GM06990 (cell line): ENCODE measurements at regions not wholly inside any gene's neighbourhood (a gene's known extent, or its start where the extent isn't known, plus 50 kb on each side); places are given as distances from the start of the nearest gene placed in this dataset.

ENCODE experiments used
- DNase-seq: peaks from one replicate; pipeline ENCODE4 v3.0.0-alpha.2; 2011; ENCODE audit not compliant: insufficient read length; ENCODE audit errors: extremely low read depth
- H3K27me3 ChIP-seq: replicated peaks from 2 replicates; pipeline ENCODE4 v1.6.0; 2011; ENCODE audit warnings: low read length; ENCODE audit not compliant: control insufficient read depth, insufficient read depth
- H3K36me3 ChIP-seq: 2 replicates; pipeline ENCODE4 v1.5.1; 2011; ENCODE audit warnings: low read length; ENCODE audit not compliant: control insufficient read depth, insufficient read depth
- H3K4me3 ChIP-seq: replicated peaks from 2 replicates; pipeline ENCODE4 v1.5.1; 2011; ENCODE audit warnings: low read depth, mild to moderate bottlenecking, control low read depth, low read length
- TF ChIP-seq, protein P1 (sequence below): IDR thresholded peaks from 2 replicates; pipeline ENCODE4 v1.5.1; 2011; ENCODE audit warnings: low read length, control low read depth, mild to moderate bottlenecking, inconsistent platforms; ENCODE audit not compliant: insufficient read depth, poor library complexity, severe bottlenecking

DNA sequence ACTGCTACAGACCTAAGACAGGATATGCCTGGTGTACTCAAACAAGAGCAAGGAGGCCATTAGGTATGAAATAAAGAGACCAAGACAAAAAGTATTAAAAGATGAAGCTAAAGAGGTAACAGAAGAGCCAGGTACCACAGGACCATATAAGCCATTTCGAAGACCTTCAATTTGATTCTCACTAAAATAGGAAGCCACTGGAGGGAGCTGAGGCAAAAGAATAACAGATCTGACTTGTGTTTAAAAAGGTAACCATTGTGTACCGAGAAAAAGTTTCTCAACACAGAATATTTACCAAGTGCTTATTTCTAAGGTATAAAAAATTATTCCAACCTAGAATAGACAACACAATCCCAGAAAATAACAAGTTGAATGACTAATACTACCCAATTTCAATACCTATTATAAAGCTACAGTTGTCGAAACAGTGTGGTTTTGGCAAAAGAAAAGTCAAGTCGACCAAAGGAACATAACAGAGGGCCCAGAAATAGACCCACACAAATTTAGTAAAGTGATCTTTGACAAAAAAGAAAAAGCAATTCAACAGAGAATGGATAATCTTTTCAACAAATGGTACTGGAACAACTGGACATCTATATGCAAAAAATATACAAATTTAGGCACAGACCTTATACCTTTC lies 125.3 kb upstream of the DST start:
- Histone ChIP-seq H3K4me3 (0 out of 2 replicates have a peak overlapping the region, but pooled peaks have one; percentile 2), H3K36me3 (no peaks in the 10 kb centered on the region), H3K27me3 (no peaks in the 10 kb centered on the region)
- DNase-seq, result no peak
- TF ChIP-seq, protein P1, sequence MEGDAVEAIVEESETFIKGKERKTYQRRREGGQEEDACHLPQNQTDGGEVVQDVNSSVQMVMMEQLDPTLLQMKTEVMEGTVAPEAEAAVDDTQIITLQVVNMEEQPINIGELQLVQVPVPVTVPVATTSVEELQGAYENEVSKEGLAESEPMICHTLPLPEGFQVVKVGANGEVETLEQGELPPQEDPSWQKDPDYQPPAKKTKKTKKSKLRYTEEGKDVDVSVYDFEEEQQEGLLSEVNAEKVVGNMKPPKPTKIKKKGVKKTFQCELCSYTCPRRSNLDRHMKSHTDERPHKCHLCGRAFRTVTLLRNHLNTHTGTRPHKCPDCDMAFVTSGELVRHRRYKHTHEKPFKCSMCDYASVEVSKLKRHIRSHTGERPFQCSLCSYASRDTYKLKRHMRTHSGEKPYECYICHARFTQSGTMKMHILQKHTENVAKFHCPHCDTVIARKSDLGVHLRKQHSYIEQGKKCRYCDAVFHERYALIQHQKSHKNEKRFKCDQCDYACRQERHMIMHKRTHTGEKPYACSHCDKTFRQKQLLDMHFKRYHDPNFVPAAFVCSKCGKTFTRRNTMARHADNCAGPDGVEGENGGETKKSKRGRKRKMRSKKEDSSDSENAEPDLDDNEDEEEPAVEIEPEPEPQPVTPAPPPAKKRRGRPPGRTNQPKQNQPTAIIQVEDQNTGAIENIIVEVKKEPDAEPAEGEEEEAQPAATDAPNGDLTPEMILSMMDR, result peak; percentile 17

DNA sequence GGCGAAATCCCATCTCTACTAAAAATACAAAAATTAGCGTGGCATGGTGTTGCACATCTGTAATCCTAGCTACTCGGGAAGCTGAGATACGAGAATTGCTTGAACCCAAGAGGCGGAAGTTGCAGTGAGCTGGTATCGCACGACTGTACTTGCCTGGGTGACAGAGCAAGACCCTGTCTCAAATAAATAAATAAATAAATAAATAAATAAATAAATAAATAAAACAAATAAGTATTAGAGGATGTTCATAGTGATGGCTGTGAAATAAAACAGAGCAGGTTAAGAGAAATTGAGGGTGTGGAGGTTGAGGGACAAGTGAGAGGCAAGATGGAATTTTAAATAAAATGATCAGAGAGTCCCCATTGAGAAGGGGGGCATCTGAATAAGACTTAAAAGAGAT lies 124.7 kb upstream of the DST start:
- no peak for DNase-seq
- no peaks in the 10 kb centered on the region for H3K27me3 ChIP-seq
- no peak overlapping the region for H3K4me3 ChIP-seq
- no peaks in the 10 kb centered on the region for H3K36me3 ChIP-seq
- TF ChIP-seq, protein P1, result no peak

DNA sequence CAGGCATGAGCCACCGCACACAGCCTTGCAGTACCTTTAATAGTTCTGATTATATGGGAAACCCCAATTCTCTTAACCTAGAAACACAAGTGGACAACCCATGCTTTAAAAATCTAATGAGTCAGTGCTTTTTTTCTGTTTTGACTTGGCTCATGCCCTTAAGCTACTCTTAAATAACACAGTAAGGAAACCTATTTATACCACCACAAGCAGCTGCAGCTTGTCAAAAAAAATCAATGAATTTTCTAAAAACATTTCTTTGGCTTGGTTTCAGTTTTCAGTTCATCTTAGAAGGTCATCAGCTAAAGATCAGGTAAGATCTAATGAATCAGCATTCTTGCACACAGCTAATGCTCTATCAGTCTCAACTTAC lies 124.1 kb upstream of the DST start:
- Histone ChIP-seq H3K36me3 (no peaks in the 10 kb centered on the region), H3K27me3 (no peaks in the 10 kb centered on the region), H3K4me3 (peak overlapping the region; percentile 3; the same call in 1 of the 2 replicates)
- peak; percentile 77 for DNase-seq
- TF ChIP-seq, protein P1, result no peak

DNA sequence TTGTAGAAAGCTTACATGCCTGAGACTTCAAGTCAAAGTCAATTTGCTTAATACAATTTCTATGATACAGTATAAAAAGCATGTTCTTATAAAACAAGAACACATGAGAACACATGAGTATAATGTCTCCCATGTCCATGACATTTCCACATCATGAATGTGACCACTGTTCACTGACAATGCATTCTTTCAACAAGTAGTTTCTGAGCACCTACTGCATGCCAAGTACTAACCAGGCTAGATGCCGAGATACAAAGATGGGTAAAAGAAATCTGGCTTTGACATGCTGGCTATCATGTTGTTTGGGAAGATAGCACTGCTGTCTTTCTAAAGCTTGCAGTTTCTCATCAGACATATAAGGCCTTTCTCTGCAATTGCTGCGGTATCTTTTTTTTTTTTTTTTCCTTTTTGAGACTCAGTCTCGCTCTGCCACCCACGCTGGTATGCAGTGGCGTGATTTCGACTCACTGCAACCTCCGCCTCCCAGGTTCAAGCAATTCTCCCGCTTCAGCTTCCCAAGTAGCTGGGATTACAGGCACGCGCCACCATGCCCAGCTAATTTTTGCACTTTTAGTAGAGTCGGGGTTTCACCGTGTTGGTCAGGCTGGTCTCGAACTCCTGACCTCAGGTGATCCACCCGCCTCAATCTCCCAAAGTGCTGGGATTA lies 123.6 kb upstream of the DST start:
- TF ChIP-seq, protein P1, result no peak
- Histone ChIP-seq H3K36me3 (no peaks in the 10 kb centered on the region), H3K27me3 (no peaks in the 10 kb centered on the region), H3K4me3 (peak overlapping the region; percentile 3; the same call in 1 of the 2 replicates)
- no peak for DNase-seq

DNA sequence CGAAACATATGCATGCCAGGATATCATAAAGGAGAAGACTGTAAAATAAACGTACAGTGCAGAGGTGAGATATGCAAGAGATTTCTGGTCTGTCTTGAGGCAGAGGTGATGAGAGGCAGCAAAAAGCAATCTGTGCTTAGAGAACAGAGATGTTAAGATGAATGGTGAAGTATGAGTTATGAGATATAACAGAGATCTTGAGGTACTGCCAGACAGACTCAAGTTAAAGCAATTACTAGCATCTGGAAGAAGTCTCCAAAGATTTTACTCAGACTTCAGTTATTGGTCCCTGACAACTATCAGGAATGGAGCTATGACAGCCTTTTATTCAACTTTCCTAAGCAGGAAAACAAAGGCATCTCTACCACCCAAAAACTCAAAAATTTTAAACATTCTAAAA lies 122.8 kb upstream of the DST start:
- H3K36me3 ChIP-seq, result no peaks in the 10 kb centered on the region
- no peaks in the 10 kb centered on the region for H3K27me3 ChIP-seq
- no peak overlapping the region for H3K4me3 ChIP-seq
- TF ChIP-seq, protein P1, result no peak
- no peak for DNase-seq
